ENCODE measurements at regions not wholly inside any gene's neighbourhood (a gene's known extent, or its start where the extent isn't known, plus 50 kb on each side); places are given as distances from the start of the nearest gene placed in this dataset.

DNA sequence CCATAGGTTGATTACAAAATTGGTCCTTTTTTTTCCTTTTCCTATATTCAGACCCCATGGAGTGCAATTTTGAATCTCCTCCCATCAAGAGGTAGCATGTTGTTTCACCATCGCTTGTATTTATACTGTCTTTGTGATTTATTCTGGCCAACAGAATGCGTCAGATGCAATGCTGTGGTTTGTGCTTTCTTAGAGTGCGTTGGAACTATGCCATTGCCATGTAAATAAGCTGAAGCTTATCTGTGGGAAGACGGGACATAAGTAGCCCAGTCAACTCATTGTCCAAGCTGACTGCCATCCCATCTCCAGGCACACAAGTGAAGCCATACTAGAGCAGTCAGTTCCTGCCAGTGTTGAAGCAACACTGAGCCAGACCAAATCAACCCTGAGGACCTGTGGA is 1339.3 kb upstream of the GOT2 start:
- TF ChIP-seq JUND (IDR thresholded peaks at IDR 0.05; ENCODE audit: low read depth) = no peak

GRCh38 chr16:60064026-60064425 is 1329.9 kb upstream of the GOT2 start:
- no peak for TF ChIP-seq JUND (IDR thresholded peaks at IDR 0.05; ENCODE audit: low read depth)
- DNase-seq (ENCODE audit: low read depth in 1 of 2, low spot score in 1 of 2) = no peak
- in situ Hi-C loops (cut with HindIII; ENCODE audit: low pct_unique_long_range_greater_than_20kb, low sequenced_read_pairs) = no loop called here

More for the DNA sequence above, 1339.3 kb upstream of the GOT2 start:
- in situ Hi-C loops (cut with HindIII; ENCODE audit: low pct_unique_long_range_greater_than_20kb, low sequenced_read_pairs) = no loop called here
- no peak for DNase-seq (ENCODE audit: low read depth in 1 of 2, low spot score in 1 of 2)

- TF ChIP-seq JUND (IDR thresholded peaks at IDR 0.05; ENCODE audit: low read depth) = no peak
- DNase-seq (ENCODE audit: low read depth in 1 of 2, low spot score in 1 of 2) = no peak
- in situ Hi-C loops (cut with HindIII; ENCODE audit: low pct_unique_long_range_greater_than_20kb, low sequenced_read_pairs) = no loop called here
Measured at GRCh38 chr16:60061396-60061795, 1327.3 kb upstream of the GOT2 start.

DNA sequence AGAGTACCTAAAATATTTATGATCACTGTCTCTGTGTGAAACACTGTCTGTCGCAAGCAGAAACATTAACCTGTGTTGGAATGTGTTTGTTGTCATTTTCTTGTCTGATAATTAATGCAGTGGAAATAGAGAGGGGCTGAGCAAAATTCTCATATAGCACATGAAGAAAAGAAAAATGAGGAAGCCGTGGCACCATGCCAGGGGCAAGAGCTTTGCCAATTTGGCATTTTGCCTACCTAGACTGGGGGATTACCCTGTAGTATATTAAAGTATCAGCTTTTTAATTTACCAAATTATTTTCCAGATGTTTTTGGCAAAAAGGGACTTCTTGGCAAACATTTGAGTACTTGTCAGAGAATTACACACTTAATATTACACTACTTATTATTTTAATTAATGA is 1326.6 kb upstream of the GOT2 start:
- DNase-seq (ENCODE audit: low read depth in 1 of 2, low spot score in 1 of 2) = no peak
- no peak for TF ChIP-seq JUND (IDR thresholded peaks at IDR 0.05; ENCODE audit: low read depth)
- in situ Hi-C loops (cut with HindIII; ENCODE audit: low pct_unique_long_range_greater_than_20kb, low sequenced_read_pairs) = no loop called here

- in situ Hi-C loops (cut with HindIII; ENCODE audit: low pct_unique_long_range_greater_than_20kb, low sequenced_read_pairs) = no loop called here
- no peak for TF ChIP-seq JUND (IDR thresholded peaks at IDR 0.05; ENCODE audit: low read depth)
- no peak for DNase-seq (ENCODE audit: low read depth in 1 of 2, low spot score in 1 of 2)
Measured at GRCh38 chr16:60059141-60059540, 1325.0 kb upstream of the GOT2 start.

DNA sequence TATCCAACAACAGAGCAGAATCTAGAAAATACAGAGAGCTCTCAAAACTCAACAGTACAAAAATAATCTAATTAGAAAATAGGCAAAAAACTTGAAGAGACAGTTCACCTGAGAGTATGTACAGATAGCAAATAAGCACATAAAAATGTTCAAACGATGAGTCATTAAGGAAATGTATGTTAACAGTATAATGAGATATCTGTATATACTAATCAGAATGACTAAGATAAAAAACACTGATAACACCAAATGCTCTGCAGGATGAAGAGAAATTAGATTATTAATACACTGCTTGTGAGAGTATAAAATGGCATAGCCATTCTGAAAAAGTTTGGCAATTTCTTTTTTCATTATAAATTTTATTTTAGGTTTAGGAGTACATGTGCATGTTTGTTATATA is 1307.6 kb upstream of the GOT2 start:
- no peak for TF ChIP-seq JUND (IDR thresholded peaks at IDR 0.05; ENCODE audit: low read depth)
- no peak for DNase-seq (ENCODE audit: low read depth in 1 of 2, low spot score in 1 of 2)
- in situ Hi-C loops (cut with HindIII; ENCODE audit: low pct_unique_long_range_greater_than_20kb, low sequenced_read_pairs) = no loop called here

DNA sequence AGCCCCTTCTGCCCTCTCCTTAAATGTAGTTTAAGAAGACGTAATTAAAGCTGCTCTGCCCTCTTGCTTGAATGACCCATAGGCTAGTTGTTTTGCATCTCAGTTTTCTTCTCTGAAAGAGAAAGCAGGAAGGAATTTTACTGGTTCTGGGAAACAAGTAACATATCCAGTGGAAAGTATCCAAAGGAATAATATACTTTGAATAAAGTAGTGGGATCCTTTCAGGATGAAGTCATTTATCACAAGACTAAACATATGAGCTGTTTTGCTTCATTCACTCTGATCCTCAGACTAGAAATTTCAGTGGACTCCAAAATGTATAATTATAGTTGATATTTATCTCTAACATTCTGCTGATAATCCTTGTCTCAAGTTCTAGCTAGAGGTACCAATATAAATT is 1297.6 kb upstream of the GOT2 start:
- no peak for DNase-seq (ENCODE audit: low read depth in 1 of 2, low spot score in 1 of 2)
- TF ChIP-seq JUND (IDR thresholded peaks at IDR 0.05; ENCODE audit: low read depth) = no peak
- in situ Hi-C loops (cut with HindIII; ENCODE audit: low pct_unique_long_range_greater_than_20kb, low sequenced_read_pairs) = no loop called here

DNA sequence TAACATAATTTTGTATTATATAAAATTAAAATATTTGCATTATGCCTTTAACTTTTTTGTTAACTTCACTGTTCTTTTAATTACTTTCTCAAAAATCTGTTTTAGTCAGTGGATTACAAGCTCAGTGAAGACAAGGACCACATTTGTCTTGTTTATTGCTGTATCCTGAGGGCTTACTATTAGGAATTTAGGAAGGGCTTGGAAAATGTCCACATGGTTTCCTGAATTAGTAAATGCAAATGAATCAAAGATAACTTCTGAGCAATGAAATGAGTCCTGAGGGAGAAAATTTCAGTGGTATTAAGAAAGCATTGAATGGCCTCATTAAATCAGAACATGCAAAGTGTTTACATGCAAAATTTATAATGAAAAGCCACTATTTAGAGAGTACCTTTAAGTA is 1293.2 kb upstream of the GOT2 start:
- TF ChIP-seq JUND (IDR thresholded peaks at IDR 0.05; ENCODE audit: low read depth) = no peak
- DNase-seq (ENCODE audit: low read depth in 1 of 2, low spot score in 1 of 2) = no peak
- in situ Hi-C loops (cut with HindIII; ENCODE audit: low pct_unique_long_range_greater_than_20kb, low sequenced_read_pairs) = no loop called here

- TF ChIP-seq JUND (IDR thresholded peaks at IDR 0.05; ENCODE audit: low read depth) = no peak
- in situ Hi-C loops (cut with HindIII; ENCODE audit: low pct_unique_long_range_greater_than_20kb, low sequenced_read_pairs) = no loop called here
- no peak for DNase-seq (ENCODE audit: low read depth in 1 of 2, low spot score in 1 of 2)
Measured at GRCh38 chr16:60013076-60013475, 1279.0 kb upstream of the GOT2 start.

- in situ Hi-C loops (cut with HindIII; ENCODE audit: low pct_unique_long_range_greater_than_20kb, low sequenced_read_pairs) = no loop called here
- TF ChIP-seq JUND (IDR thresholded peaks at IDR 0.05; ENCODE audit: low read depth) = no peak
- DNase-seq (ENCODE audit: low read depth in 1 of 2, low spot score in 1 of 2) = no peak
Measured at GRCh38 chr16:60001523-60001922, 1267.4 kb upstream of the GOT2 start.

GRCh38 chr16:59997706-59998105 is 1263.6 kb upstream of the GOT2 start:
- in situ Hi-C loops (cut with HindIII; ENCODE audit: low pct_unique_long_range_greater_than_20kb, low sequenced_read_pairs) = no loop called here
- TF ChIP-seq JUND (IDR thresholded peaks at IDR 0.05; ENCODE audit: low read depth) = no peak
- no peak for DNase-seq (ENCODE audit: low read depth in 1 of 2, low spot score in 1 of 2)

- TF ChIP-seq JUND (IDR thresholded peaks at IDR 0.05; ENCODE audit: low read depth) = no peak
- in situ Hi-C loops (cut with HindIII; ENCODE audit: low pct_unique_long_range_greater_than_20kb, low sequenced_read_pairs) = no loop called here
- no peak for DNase-seq (ENCODE audit: low read depth in 1 of 2, low spot score in 1 of 2)
Measured at GRCh38 chr16:59993101-59993500, 1259.0 kb upstream of the GOT2 start.

GRCh38 chr16:59991171-59991570 is 1257.1 kb upstream of the GOT2 start:
- DNase-seq (ENCODE audit: low read depth in 1 of 2, low spot score in 1 of 2) = no peak
- no peak for TF ChIP-seq JUND (IDR thresholded peaks at IDR 0.05; ENCODE audit: low read depth)
- in situ Hi-C loops (cut with HindIII; ENCODE audit: low pct_unique_long_range_greater_than_20kb, low sequenced_read_pairs) = no loop called here

- no peak for TF ChIP-seq JUND (IDR thresholded peaks at IDR 0.05; ENCODE audit: low read depth)
- no peak for DNase-seq (ENCODE audit: low read depth in 1 of 2, low spot score in 1 of 2)
- in situ Hi-C loops (cut with HindIII; ENCODE audit: low pct_unique_long_range_greater_than_20kb, low sequenced_read_pairs) = no loop called here
Measured at GRCh38 chr16:59988591-59988990, 1254.5 kb upstream of the GOT2 start.
